Omental fat pad (tissue), 3 donors: ENCODE measurements at regions not wholly inside any gene's neighbourhood (a gene's known extent, or its start where the extent isn't known, plus 50 kb on each side); places are given as distances from the start of the nearest gene placed in this dataset.
"Not testable (repeated sequence)": the region's sequence is repeated elsewhere in the genome, so short reads cannot be mapped to it uniquely, and the experiment has no call there.

Source experiments
- ATAC-seq: fragments of 150-250 bp; one replicate; pipeline ENCODE4 v1.9.1; 2016; ENCODE audit warnings: mild to moderate bottlenecking, moderate library complexity; ENCODE audit not compliant: low FRiP score
- DNase-seq: peaks from one replicate; pipeline ENCODE4 v3.0.0-alpha.2; 2019; ENCODE audit warnings: low spot score
- CTCF ChIP-seq, 3 donors: fragments of 450-650 bp; IDR thresholded peaks; one replicate each; pipeline ENCODE4 v1.5.1; 2016 to 2017; ENCODE audit warnings: antibody characterized with exemption in 3 of 3, mild to moderate bottlenecking in 3 of 3, moderate library complexity in 2 of 3

- ATAC-seq (no peak), DNase-seq (no peak)
- no peak for TF ChIP-seq CTCF (IDR thresholded peaks at IDR 0.05)
Observed at GRCh38 chr20:50439539-50440453, 70.4 kb upstream of the PTPN1 start.

- DNase-seq (no peak), ATAC-seq (no peak)
- no peak for TF ChIP-seq CTCF (IDR thresholded peaks at IDR 0.05)
Observed at GRCh38 chr20:50442512-50442911, 67.7 kb upstream of the PTPN1 start.

GRCh38 chr20:50445354-50446151 lies 64.6 kb upstream of the PTPN1 start:
- no peak for DNase-seq
- no peak for ATAC-seq
- no peak for TF ChIP-seq CTCF (IDR thresholded peaks at IDR 0.05)

- DNase-seq (no peak), ATAC-seq (no peak)
- TF ChIP-seq CTCF (IDR thresholded peaks at IDR 0.05) = no peak
Observed at GRCh38 chr20:50446351-50447101, 63.7 kb upstream of the PTPN1 start.

- ATAC-seq = no peak
- no peak for TF ChIP-seq CTCF (IDR thresholded peaks at IDR 0.05)
- DNase-seq = no peak
Observed at GRCh38 chr20:50447102-50447804, 62.9 kb upstream of the PTPN1 start.

GRCh38 chr20:50447817-50448216 lies 62.4 kb upstream of the PTPN1 start:
- TF ChIP-seq CTCF (IDR thresholded peaks at IDR 0.05) = no peak
- DNase-seq (no peak), ATAC-seq (no peak)

- ATAC-seq, DNase-seq: not testable (repeated sequence)
Observed at GRCh38 chr20:50448625-50449403, 61.4 kb upstream of the PTPN1 start.
